ENCODE measurements at regions not wholly inside any gene's neighbourhood (a gene's known extent, or its start where the extent isn't known, plus 50 kb on each side); places are given as distances from the start of the nearest gene placed in this dataset.

- no peak for TF ChIP-seq POLR2A (IDR thresholded peaks at IDR 0.05)
- no peak for TF ChIP-seq CTCF (IDR thresholded peaks at IDR 0.05 in 4 of 5, conservative IDR thresholded peaks at IDR 0.05 in 1 of 5)
Measured at GRCh38 chr10:114729103-114729659, 71.1 kb upstream of the ABLIM1 start.
